Neural progenitor cell (in vitro differentiated cells): ENCODE measurements at regions not wholly inside any gene's neighbourhood (a gene's known extent, or its start where the extent isn't known, plus 50 kb on each side); places are given as distances from the start of the nearest gene placed in this dataset.

Experiments
- CTCF ChIP-seq: fragments of 200-600 bp; sonication (generic); IDR thresholded peaks from 2 replicates; pipeline ENCODE4 v1.5.1; 2017; ENCODE audit warnings: antibody characterized with exemption, mild to moderate bottlenecking
- EZH2 ChIP-seq: fragments of 200-600 bp; sonication (generic); IDR thresholded peaks from 2 replicates; pipeline ENCODE4 v1.6.1; 2017; ENCODE audit warnings: antibody characterized with exemption, mild to moderate bottlenecking, moderate library complexity
- EZH2phosphoT487 ChIP-seq: fragments of 200-600 bp; sonication (generic); IDR thresholded peaks from 2 replicates; pipeline ENCODE4 v1.6.1; 2017; ENCODE audit warnings: antibody characterized with exemption

GRCh38 chr6:113693851-113694250, 163.3 kb upstream of the MARCKS start:
- TF ChIP-seq CTCF: no peak
- no peak for TF ChIP-seq EZH2phosphoT487
- TF ChIP-seq EZH2: no peak
